ENCODE measurements at regions not wholly inside any gene's neighbourhood (a gene's known extent, or its start where the extent isn't known, plus 50 kb on each side); places are given as distances from the start of the nearest gene placed in this dataset.

- TF ChIP-seq BACH2 (CRISPR knock-in tag; IDR thresholded peaks at IDR 0.05; ENCODE audit: borderline replicate concordance) (no peak), ZNF8 (CRISPR knock-in tag; IDR thresholded peaks at IDR 0.05) (no peak), POU6F1 (CRISPR knock-in tag; IDR thresholded peaks at IDR 0.05; ENCODE audit: borderline replicate concordance, low read depth) (no peak), ESRRG (CRISPR knock-in tag; IDR thresholded peaks at IDR 0.05) (no peak), ZNF565 (CRISPR knock-in tag; conservative IDR thresholded peaks at IDR 0.05; ENCODE audit: low read depth) (no peak), CSDC2 (CRISPR knock-in tag; IDR thresholded peaks at IDR 0.05) (no peak), ZNF70 (CRISPR knock-in tag; IDR thresholded peaks at IDR 0.05) (no peak)
- ATAC-seq = no peak
Measured at GRCh38 chr2:9149726-9150567, 56.7 kb upstream of the ASAP2 start.

- TF ChIP-seq ISL1 (CRISPR knock-in tag; IDR thresholded peaks at IDR 0.05) = no peak
- no peak for TF ChIP-seq BACH2 (CRISPR knock-in tag; IDR thresholded peaks at IDR 0.05; ENCODE audit: borderline replicate concordance)
- TF ChIP-seq TCF4 (CRISPR knock-in tag; IDR thresholded peaks at IDR 0.05; ENCODE audit: borderline replicate concordance) = no peak
- no peak for TF ChIP-seq TOX (CRISPR knock-in tag; IDR thresholded peaks at IDR 0.05; ENCODE audit: borderline replicate concordance)
- TF ChIP-seq ZC3H10 (CRISPR knock-in tag; IDR thresholded peaks at IDR 0.05) = no peak
- TF ChIP-seq CSRNP3 (CRISPR knock-in tag; IDR thresholded peaks at IDR 0.05) = no peak
- TF ChIP-seq ESRRG (CRISPR knock-in tag; IDR thresholded peaks at IDR 0.05) = no peak
- no peak for TF ChIP-seq ZNF8 (CRISPR knock-in tag; IDR thresholded peaks at IDR 0.05)
- TF ChIP-seq ARNTL (CRISPR knock-in tag; IDR thresholded peaks at IDR 0.05; ENCODE audit: borderline replicate concordance, low read depth) = no peak
- no peak for ATAC-seq
Measured at GRCh38 chr2:9149388-9149660, 57.3 kb upstream of the ASAP2 start.

- no peak for TF ChIP-seq TCF4 (CRISPR knock-in tag; IDR thresholded peaks at IDR 0.05; ENCODE audit: borderline replicate concordance)
- ATAC-seq = no peak
Measured at GRCh38 chr2:9146646-9147045, 60.0 kb upstream of the ASAP2 start.

- ATAC-seq = no peak
Measured at GRCh38 chr2:9145752-9146430, 60.7 kb upstream of the ASAP2 start.

More at GRCh38 chr2:9145752-9146430, 60.7 kb upstream of the ASAP2 start:
- TF ChIP-seq PATZ1 (CRISPR knock-in tag; IDR thresholded peaks at IDR 0.05; ENCODE audit: borderline replicate concordance) = no peak
- TF ChIP-seq CREB5 (CRISPR knock-in tag; IDR thresholded peaks at IDR 0.05; ENCODE audit: low read depth) = no peak
- no peak for TF ChIP-seq ZC3H10 (CRISPR knock-in tag; IDR thresholded peaks at IDR 0.05)
- TF ChIP-seq CSRNP3 (CRISPR knock-in tag; IDR thresholded peaks at IDR 0.05) = no peak
- TF ChIP-seq ESRRG (CRISPR knock-in tag; IDR thresholded peaks at IDR 0.05) = no peak
- no peak for TF ChIP-seq PPARA (CRISPR knock-in tag; IDR thresholded peaks at IDR 0.05; ENCODE audit: borderline replicate concordance)
